GM12878 (cell line): ENCODE measurements at regions not wholly inside any gene's neighbourhood (a gene's known extent, or its start where the extent isn't known, plus 50 kb on each side); places are given as distances from the start of the nearest gene placed in this dataset.

Experiments
- ATAC-seq: fragments of 200-7000 bp; cut with Tn5 transposase; 3 replicates; pipeline ENCODE4 v1.9.1; 2020; ENCODE audit warnings: mild to moderate bottlenecking, moderate library complexity
- BruUV-seq: library from RNA; stranded (reverse); fragments of 400-500 nt; replicated peaks from 2 replicates; lab custom pipeline; 2021; lab: Mats Ljungman, UMichigan
- CTCF ChIA-PET: fragments of 300-600 bp; sonication (Branson Sonifier 250); formaldehyde crosslinking; extraction: SDS; loops from one replicate; lab custom pipeline; 2021; ENCODE audit warnings: inconsistent platforms; lab: Yijun Ruan, JAX
- POLR2A ChIA-PET: fragments of 350-600 bp; formaldehyde crosslinking; extraction: SDS; loops from one replicate; lab custom pipeline; 2021; ENCODE audit warnings: inconsistent platforms; lab: Charles Lee
- RAD21 ChIA-PET: fragments of 300-600 bp; sonication (Branson Sonifier 250); formaldehyde crosslinking; loops from one replicate; lab custom pipeline; 2023; ENCODE audit warnings: antibody characterized with exemption; ENCODE audit not compliant: unreplicated experiment; lab: Charles Lee
- SMC1A ChIA-PET: fragments of 300-600 bp; sonication (Branson Sonifier 250); formaldehyde crosslinking; loops from one replicate; lab custom pipeline; 2023; ENCODE audit not compliant: unreplicated experiment, uncharacterized antibody; lab: Charles Lee
- DNase-seq: peaks from one replicate; pipeline ENCODE4 v3.0.0-alpha.2; 2011; ENCODE audit warnings: low read depth, low spot score
- FAIRE-seq: peaks from 3 replicates; lab custom pipeline; 2011; peaks lifted over from hg19 to GRCh38; lab: Jason Lieb, UNC
- H2AFZ ChIP-seq: 2 replicates; pipeline ENCODE4 v1.6.0; 2011; ENCODE audit warnings: low read depth, low read length, control low read depth; ENCODE audit not compliant: control insufficient read depth
- H3K27ac ChIP-seq: 2 replicates; pipeline ENCODE4 v1.5.1; 2011; ENCODE audit warnings: control low read depth; ENCODE audit not compliant: control insufficient read depth, insufficient read depth
- H3K27me3 ChIP-seq, 2 experiments: replicated peaks in 1 of 2; 2 replicates each; pipeline versions ENCODE4 v1.6.0 to v1.6.1; 2011; ENCODE audit warnings: low read length in 1 of 2; ENCODE audit not compliant: control insufficient read depth in 2 of 2, insufficient read depth in 2 of 2
- H3K36me3 ChIP-seq, 2 experiments: 2 replicates each; pipeline ENCODE4 v1.5.1; 2011; ENCODE audit warnings: low read length in 1 of 2; ENCODE audit not compliant: control insufficient read depth in 2 of 2, insufficient read depth in 2 of 2
- H3K4me1 ChIP-seq: 2 replicates; pipeline ENCODE4 v1.6.1; 2011; ENCODE audit warnings: mild to moderate bottlenecking, low read length, moderate library complexity, mixed read lengths; ENCODE audit not compliant: control insufficient read depth, insufficient read depth
- H3K4me2 ChIP-seq: 2 replicates; pipeline ENCODE4 v1.6.0; 2011; ENCODE audit warnings: control low read depth; ENCODE audit not compliant: control insufficient read depth, insufficient read depth
- H3K4me3 ChIP-seq: fragments of 200-600 bp; sonication (generic); 2 replicates; pipeline ENCODE4 v1.5.1; 2016
- H3K79me2 ChIP-seq: 2 replicates; pipeline ENCODE4 v1.6.0; 2011; ENCODE audit warnings: low read length; ENCODE audit not compliant: control insufficient read depth, insufficient read depth
- H3K9ac ChIP-seq: 2 replicates; pipeline ENCODE4 v1.8.0; 2011; ENCODE audit warnings: low read length, control low read depth, mixed read lengths; ENCODE audit not compliant: control insufficient read depth, insufficient read depth
- H3K9me3 ChIP-seq: replicated peaks from 3 replicates; pipeline ENCODE4 v1.5.1; 2011; ENCODE audit warnings: mild to moderate bottlenecking, low read length; ENCODE audit not compliant: control insufficient read depth, insufficient read depth
- H4K20me1 ChIP-seq: 2 replicates; pipeline ENCODE4 v1.6.0; 2011; ENCODE audit not compliant: control insufficient read depth, insufficient read depth
- NKRF ChIP-seq: fragments of 450-650 bp; conservative IDR thresholded peaks from 2 replicates; pipeline ENCODE4 v1.6.1; 2017; ENCODE audit warnings: mild to moderate bottlenecking, moderate library complexity
- PAX5 ChIP-seq: IDR thresholded peaks from 2 replicates; pipeline ENCODE4 v1.6.1; 2011; ENCODE audit warnings: low read depth, low read length, borderline replicate concordance
- RUNX3 ChIP-seq: IDR thresholded peaks from 2 replicates; pipeline ENCODE4 v1.6.1; 2012; ENCODE audit warnings: low read length, inconsistent platforms
- SPI1 ChIP-seq: IDR thresholded peaks from 2 replicates; pipeline ENCODE4 v1.6.1; 2011; ENCODE audit warnings: low read depth, mild to moderate bottlenecking, low read length, moderate library complexity, borderline replicate concordance; ENCODE audit not compliant: insufficient read depth
- ZNF217 ChIP-seq: fragments of 450-650 bp; IDR thresholded peaks from 2 replicates; pipeline ENCODE4 v1.6.1; 2017; ENCODE audit warnings: antibody characterized with exemption, mild to moderate bottlenecking
- WGBS: methylation state at CpG from one replicate; pipeline ENCODE4 v1.1.6; 2016; ENCODE audit warnings: low lambda C conversion rate; ENCODE audit not compliant: insufficient replicate concordance, insufficient coverage; ENCODE audit errors: missing lambda C conversion rate; 5-methylcytosine and 5-hydroxymethylcytosine counted together
- in situ Hi-C: fragments of 300-500 bp; cut with MboI; formaldehyde crosslinking; loops from 9 replicates; pipeline ENCODE4 v1.14.3; 2018; ENCODE audit warnings: mixed read lengths
- intact Hi-C: fragments of 100-400 bp; cut with micrococcal nuclease; formaldehyde crosslinking; loops from one replicate; pipeline ENCODE4 v1.14.2; 2022; ENCODE audit not compliant: unreplicated experiment
- TF ChIP-seq, protein P1 (sequence below): fragments of 450-650 bp; formaldehyde crosslinking; IDR thresholded peaks from 2 replicates; pipeline ENCODE4 v1.4.0; 2022; ENCODE audit warnings: mild to moderate bottlenecking, moderate library complexity

DNA sequence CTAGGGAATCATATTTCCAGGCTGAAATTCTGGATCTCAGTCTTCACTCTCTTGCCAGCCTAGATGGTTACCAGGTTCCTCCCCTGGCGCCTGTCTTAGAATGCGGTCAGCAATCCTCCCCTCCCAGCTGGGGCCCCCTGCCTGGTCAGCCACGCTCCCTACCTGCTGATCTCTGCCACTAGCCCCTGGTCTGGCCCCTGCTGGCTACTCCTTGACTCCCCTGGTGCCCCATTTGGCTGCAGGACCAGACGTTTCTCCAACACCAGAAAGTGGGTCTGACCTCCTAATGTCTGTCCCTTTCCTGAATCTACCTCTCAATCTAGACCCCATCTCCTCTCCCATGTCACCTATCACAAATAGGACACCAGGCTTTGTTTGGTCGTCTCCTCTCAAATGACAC, 432.0 kb upstream of the SMIM21 start:
- RAD21 ChIA-PET = no interaction called here
- H3K27ac ChIP-seq = no peak overlapping the region
- ATAC-seq (no peak), DNase-seq (no peak), FAIRE-seq (no peak)
- in situ Hi-C loops (no loop called here), intact Hi-C loops (no loop called here)
- no peak overlapping the region for H3K4me2 ChIP-seq
- H3K4me3 ChIP-seq = no peak overlapping the region
- SMC1A ChIA-PET = no interaction called here
- POLR2A ChIA-PET = no interaction called here
- 16% methylated on average over 5 of the region's 5 CpGs for WGBS
- H3K4me1 ChIP-seq = no peaks in the 10 kb centered on the region
- no peaks in the 10 kb centered on the region for H3K9me3 ChIP-seq
- TF ChIP-seq SPI1 (no peak), NKRF (no peak), ZNF217 (no peak), PAX5 (no peak), RUNX3 (no peak)
- TF ChIP-seq, protein P1, sequence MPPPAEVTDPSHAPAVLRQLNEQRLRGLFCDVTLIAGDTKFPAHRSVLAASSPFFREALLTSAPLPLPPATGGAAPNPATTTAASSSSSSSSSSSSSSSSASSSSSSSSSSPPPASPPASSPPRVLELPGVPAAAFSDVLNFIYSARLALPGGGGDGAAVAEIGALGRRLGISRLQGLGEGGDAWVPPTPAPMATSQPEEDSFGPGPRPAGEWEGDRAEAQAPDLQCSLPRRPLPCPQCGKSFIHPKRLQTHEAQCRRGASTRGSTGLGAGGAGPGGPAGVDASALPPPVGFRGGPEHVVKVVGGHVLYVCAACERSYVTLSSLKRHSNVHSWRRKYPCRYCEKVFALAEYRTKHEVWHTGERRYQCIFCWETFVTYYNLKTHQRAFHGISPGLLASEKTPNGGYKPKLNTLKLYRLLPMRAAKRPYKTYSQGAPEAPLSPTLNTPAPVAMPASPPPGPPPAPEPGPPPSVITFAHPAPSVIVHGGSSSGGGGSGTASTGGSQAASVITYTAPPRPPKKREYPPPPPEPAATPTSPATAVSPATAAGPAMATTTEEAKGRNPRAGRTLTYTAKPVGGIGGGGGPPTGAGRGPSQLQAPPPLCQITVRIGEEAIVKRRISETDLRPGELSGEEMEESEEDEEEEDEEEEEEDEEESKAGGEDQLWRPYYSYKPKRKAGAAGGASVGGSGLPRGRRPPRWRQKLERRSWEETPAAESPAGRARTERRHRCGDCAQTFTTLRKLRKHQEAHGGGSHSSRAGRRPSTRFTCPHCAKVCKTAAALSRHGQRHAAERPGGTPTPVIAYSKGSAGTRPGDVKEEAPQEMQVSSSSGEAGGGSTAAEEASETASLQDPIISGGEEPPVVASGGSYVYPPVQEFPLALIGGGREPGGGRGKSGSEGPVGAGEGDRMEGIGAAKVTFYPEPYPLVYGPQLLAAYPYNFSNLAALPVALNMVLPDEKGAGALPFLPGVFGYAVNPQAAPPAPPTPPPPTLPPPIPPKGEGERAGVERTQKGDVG (CRISPR knock-in tag) = no peak
- no peaks in the 10 kb centered on the region for H3K36me3 ChIP-seq
- CTCF ChIA-PET = interaction anchor here (0.7 kb wide), 1 partner anchor 140 kb away, joined by 3 read pairs; no protein-coding TSS in a partner anchor
- H2AFZ ChIP-seq = no peak overlapping the region
- no peaks in the 10 kb centered on the region for H3K79me2 ChIP-seq
- no TSS peak for BruUV-seq
- H4K20me1 ChIP-seq = no peaks in the 10 kb centered on the region
- H3K9ac ChIP-seq = no peak overlapping the region
- no peaks in the 10 kb centered on the region for H3K27me3 ChIP-seq
